HG03045 (cell line): ENCODE measurements at regions not wholly inside any gene's neighbourhood (a gene's known extent, or its start where the extent isn't known, plus 50 kb on each side); places are given as distances from the start of the nearest gene placed in this dataset.
A peak's percentile ranks its signal among the peaks of the same experiment; 100 is the strongest.

ENCODE experiments used
- ATAC-seq: cut with Tn5 transposase; IDR thresholded peaks from one replicate; pipeline ENCODE4 v1.9.1; 2021; ENCODE audit warnings: mild to moderate bottlenecking, moderate library complexity; ENCODE audit not compliant: unreplicated experiment

GRCh38 chr9:89554307-89555035 lies 50.3 kb upstream of the GADD45G start:
- no peak for ATAC-seq

GRCh38 chr9:89553451-89554010 lies 51.3 kb upstream of the GADD45G start:
- no peak for ATAC-seq

GRCh38 chr9:89550346-89550927 lies 52.5 kb upstream of the SEMA4D start:
- no peak for ATAC-seq

GRCh38 chr9:89549031-89549644 lies 51.2 kb upstream of the SEMA4D start:
- peak; percentile 72 for ATAC-seq

- ATAC-seq: no peak
Measured at GRCh38 chr9:89548071-89548638, 50.2 kb upstream of the SEMA4D start.
